HT1080 (cell line): ENCODE measurements at regions not wholly inside any gene's neighbourhood (a gene's known extent, or its start where the extent isn't known, plus 50 kb on each side); places are given as distances from the start of the nearest gene placed in this dataset.

Source experiments
- DNase-seq: peaks from one replicate; pipeline ENCODE4 v3.0.0-alpha.2; 2015; ENCODE audit warnings: low read depth

DNA sequence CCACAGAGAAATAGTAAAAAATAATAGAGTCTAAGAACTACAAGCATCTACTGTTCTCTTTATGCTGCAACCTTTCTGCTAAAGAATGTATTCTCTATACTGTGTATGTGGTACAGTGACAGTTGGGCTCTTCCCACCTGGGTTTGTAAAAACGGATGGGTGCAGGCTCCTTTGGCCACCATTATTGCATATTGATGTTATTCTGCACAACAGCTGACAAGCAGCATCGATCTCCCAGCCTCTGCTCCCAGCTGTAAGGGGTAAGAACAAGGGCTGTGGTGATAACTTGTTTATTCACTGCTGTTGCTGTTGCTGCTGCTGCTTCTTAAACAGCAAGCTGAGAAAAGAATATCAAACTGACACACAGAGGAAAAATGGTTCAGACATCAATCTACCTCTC, 56.1 kb downstream of the KCNRG start:
- no peak for DNase-seq

DNA sequence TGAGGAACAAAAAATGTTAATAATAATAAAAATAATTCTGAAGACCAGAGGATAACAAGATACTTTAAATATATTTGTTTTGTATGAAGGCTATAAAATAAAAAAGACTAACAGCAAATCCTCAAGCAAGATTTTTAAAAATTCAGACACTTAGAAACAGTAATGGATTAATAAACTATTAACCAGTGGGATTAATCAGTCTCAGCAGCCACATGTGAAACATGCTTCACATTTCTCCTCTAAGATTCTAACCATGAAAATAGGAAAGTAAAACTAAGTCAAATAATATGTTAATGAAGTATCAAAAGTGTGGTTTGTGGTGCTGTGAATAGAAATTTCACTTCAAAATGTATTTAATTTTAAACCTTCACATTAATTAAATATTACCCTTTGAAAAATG, 57.4 kb downstream of the KCNRG start:
- DNase-seq: no peak

DNA sequence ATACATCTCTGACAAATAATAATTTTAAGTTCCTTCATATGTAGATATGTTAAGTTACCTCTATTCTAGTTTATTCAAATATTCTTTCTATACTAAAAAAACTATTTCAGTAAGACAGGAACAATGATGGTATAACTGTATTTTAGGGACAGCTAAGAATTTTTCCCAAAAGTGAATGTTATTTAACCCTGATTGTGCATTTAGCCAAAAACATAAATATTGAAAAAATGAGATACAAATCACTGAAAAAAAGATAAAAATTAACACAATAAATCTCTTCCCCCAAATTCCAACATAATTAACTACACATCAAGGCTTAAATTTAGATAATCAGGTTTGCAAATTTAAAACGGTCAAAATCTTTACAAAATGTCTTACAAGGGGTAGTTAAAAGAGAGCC, 58.1 kb downstream of the KCNRG start:
- DNase-seq: no peak

DNA sequence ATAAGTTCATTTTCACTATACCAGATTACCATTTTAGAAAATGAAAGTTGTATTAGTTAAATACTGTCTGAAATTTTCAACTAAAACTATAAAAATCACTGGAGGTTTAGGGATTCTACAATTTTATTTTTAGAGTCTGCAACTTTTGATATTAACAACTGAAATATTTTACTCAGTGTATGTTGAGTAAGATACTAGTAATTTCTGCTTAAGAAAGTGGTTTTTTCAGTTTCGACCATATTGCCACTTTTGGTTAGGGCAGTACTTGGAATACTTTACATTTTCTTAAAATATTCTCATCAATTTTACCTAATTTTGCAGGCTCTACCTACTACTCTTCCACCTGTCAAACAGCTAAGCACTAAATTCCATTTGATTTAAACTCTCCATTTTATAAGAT, 59.6 kb downstream of the KCNRG start:
- DNase-seq: no peak

DNA sequence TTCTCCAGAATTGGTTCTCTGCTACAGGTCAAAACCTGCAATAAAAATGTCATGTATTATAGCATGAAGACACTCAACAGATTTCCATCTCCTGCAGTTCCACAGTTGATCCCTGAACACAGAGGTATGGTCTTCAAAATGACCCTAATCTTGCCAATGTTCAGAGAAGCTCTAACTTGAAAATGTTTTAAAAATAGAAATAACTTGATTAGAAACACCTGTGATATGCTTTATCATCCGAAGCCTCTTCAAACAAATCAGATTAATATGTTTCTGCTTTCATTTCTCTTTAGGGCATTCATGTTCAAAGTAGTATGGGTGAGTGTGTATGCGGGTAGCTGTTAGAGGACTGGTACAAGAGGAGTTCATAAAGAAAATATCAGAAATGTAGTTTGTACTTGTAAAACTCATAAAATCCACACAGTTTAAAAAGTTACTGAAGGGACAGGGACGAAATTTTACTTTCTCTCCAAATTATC, 60.4 kb downstream of the KCNRG start:
- no peak for DNase-seq

DNA sequence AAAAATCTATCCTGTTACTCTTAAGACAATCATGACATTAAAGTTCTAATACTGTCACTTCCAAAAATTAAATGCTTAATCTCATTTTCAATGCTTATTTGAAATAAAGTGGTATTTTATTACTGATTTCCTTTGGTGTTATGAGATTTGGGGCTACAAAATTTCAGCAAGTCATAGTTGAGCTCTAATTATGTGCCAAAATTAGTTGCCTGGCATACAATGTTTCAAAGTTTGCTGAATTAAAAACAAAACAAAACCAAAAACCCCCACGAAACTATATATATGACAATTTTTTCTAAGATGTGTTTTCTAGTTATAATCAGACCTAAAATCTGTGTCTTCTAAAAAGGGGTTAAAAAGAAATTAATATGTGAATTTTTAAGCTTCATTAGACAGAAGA, 62.2 kb downstream of the KCNRG start:
- no peak for DNase-seq

DNA sequence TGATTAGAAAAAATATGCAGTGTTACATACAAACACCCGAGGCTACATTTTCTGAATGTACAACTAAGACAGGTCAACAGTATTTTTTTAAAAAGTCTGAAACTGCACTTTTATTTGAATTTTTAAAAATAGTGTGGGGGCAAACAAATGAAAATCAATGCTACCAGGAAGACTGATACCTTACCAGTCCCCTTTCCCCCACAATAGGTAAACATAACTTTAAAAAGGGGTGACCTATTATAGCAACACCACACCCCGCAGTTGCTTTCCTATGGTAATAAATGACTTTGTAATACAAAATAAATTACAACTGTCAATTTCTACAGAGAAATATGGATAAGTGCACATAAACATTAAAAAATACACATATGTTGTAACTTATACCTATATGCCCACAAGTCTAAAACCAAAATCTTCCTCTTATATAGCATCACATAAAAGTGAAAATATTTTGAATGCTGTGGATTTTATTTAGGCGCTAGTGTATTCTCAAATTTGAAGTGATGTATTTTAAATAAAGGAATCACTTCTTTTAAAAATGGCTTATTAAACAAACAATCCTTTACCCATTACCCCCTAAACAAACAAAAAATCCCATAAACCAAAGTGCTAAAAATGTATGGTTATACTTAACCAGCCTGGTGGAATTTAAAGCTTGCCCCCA, 63.1 kb downstream of the KCNRG start:
- DNase-seq: no peak

DNA sequence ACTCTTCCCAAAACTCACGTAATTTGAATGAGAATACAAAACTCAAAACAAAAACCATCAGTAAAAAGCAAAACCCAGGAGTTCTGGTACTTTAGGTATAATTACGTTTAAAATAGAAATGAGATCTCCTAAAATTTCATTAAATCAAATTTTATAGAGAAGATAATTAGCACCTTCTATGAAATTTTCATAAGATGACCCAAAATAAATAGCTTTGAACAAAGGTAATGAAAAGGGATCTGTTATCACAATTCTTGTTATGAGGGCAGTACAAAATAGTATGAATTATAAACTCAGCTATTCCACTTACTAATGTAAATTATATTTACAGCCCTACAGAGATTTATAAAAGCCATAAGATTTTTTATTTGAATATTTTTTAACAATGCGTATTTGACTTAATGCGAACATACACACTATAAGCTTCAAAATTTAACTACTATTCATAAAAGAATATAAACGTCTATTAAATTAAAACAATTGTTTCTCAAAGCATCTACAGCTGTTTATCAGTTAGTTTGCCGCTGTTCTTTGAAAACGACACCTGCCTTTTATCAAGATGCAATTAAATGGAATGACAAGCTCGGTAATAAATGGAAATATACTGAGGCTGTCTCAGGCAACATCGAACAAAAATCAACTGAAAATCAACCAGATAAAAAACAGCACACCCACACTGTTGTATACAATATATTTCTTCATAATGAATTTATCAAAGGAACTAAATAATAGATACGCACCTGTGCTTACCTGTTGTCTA, 63.8 kb downstream of the KCNRG start:
- DNase-seq: no peak

DNA sequence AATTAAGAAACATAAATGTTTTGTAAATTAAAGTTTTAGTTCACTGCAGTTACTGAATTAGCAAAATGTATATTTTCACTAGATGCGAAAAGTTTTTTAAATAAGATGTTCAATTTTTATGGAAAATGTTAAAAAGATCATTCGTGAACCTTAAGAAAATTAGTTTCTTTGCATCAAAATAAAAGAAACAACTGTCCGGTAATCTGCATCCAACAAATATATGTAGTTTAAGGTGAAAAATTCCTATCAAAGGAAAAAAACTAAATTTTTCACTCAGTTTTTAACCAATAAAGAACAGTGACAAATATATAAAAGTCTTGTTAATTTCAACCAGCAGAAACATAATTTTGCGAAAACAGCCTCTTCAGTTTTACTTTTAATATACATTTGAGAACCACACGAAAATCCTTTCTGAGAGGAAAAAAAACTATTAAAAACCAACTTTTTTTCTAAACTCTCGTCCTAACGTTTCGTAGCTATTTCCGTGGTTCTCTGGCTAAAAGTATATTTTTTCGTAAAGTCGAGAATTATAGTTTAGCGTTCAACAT, 64.5 kb downstream of the KCNRG start:
- DNase-seq: no peak

DNA sequence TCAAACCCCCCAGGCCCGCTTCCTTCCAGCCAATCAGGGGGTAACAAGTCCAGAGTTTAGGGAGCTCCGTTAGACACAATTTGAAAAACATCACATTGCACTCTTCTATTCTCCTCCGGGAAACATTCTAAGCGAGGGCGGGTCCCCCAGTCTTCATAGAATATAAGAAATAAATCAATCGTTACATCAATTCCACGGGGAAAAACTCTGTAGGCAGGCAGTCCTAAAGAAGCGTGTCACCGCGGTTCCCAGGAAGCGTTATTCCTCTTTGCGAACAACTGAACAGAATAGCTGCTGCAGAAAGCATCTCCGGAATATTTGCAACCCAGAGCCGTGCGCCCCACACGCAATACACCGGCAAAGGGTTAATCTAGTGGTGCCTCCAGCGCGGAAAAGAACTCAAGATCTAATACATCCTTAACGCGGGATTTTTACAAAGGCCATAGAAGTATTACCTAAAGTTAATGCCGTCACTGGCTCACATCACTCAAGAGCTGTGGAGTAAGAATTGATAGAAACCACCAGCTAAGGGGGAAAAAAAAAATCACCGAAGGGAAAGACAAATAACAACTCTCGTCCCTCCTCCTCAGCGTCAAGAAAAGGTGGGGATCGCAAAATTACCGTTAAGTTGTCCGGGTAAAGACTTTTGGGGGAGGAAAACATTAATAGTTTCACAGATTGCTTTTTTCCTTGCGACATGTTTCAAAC, 65.1 kb downstream of the KCNRG start:
- DNase-seq: peak; percentile 38

DNA sequence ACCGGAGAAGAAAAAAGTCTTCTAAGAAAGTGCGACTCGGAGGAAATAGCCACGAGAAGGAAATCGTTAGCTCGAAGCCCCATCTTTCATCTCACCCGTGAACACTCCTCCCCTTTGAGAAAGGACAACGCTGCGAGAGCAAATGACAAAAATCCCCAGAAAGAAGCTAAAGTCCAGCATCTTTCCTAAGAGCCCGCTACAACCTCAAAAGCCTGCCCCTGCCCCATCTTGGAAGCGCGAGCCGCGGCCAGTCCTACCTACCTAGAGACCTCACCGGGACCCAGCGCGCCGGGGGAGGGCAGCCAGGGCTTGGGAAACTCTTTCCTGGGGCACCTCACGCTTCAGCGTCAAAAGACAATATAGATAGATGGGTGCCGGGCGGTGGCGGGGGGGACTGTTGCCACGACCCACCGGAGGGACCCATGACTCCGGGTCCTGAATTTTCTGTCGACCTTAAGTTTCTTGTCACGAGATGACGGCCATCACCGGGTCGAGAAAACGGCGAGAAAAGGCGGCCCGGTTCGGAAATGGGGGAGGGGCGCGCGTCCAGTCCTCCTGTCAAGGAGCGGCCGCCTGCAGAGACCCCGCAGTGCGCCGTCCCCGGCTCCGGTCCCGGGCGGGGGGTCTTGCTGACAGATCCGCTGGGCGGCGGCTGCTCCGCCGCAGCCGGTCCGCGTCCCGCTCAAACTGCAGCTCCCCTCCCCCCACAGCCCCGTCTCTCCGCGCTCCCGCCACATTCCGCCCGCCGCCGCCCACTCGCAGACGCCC, 65.9 kb downstream of the KCNRG start:
- peak; percentile 44 for DNase-seq

DNA sequence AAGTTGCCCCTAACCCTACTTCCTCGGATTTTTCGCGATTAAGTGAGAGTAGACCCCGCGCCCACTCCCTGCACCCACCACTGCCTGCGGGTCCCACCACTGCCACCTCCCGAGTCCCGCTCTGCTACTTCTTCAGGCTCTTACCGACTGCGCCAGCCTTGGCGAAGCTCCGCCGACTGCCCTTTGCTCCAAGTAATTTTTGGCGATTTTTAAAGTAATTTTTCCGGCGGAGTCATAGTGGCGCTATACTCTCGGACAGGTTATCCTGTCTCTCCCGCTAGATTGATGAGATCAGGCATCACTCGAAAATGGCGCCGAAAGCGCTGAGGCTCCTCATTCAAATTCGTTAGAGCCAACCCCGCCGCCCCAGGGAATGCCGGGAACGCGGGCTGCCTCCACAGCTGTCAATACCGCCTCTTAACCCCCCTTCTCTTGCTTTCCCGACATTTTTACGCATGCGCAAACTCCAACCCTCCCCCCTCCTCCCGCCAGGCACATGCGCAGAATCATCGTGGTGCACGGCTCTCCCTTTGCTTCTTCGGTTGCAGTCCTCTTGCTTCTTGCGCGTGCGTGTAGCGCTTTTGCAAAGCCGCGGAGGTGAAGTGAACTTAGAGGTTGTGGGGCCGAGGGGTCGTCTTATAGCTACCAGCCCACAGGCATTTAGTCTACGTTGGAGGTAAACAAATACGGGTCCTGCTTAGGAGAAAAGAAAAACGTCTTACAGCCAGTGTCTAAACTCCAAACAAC, 66.6 kb downstream of the KCNRG start:
- DNase-seq: peak; percentile 99

DNA sequence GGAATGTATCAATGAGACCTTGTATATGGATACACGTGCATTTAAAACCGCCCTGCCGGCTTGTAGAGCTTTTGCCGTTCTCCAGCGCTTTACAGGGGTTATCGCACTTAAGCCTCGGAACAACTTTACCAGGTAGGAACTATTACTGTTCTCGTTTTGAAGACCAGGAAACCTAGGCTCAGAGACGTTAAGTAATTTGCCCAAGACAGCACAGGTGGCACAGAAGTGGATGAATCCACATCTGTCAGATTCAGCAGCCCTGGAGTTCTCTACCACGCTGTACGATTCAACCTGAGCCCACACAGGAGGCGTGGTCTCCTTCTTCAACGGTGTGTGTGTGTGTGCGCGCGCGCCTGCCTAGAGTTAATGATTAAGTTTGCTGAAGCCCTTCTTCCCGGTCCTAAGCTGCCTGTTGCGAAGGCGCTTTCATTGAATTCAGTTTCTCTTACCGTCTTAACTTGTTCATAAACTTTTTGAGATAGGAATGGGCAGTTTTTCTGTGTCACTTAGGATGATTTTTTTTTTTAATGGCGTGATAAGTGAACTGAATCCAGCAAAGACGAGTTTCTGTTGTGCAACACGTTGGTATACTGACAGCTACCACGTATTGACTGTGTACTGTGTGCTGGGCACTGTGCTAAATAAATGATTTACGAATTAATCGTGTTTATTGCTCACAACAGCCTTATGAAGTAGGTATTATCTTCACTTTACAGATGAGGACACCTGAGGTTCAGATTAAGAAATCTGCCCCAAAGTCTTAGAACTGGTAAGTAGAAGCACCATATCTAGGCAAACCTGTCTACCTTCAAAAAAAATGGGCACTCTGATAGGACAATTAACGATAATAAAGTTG, 67.4 kb downstream of the KCNRG start:
- peak; percentile 75 for DNase-seq

DNA sequence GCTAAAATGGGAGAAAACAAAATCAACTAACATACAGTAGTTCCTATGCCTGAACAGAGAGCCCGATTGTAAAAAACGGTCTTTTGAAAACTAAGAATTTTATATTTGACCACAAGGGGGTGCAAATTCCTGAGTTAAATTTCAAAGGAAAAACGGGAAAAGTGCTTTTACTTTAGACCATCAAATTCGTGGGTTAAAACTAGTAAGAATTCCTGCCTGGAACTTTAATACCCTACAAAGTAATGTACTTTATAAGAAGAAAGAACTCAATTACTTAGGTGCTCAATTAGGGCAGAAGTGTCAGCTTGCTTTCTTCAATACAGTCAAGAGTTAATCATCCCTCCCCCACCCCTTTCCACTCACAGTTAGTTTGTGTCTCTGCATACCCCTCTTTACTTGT, 69.8 kb downstream of the KCNRG start:
- peak; percentile 38 for DNase-seq

DNA sequence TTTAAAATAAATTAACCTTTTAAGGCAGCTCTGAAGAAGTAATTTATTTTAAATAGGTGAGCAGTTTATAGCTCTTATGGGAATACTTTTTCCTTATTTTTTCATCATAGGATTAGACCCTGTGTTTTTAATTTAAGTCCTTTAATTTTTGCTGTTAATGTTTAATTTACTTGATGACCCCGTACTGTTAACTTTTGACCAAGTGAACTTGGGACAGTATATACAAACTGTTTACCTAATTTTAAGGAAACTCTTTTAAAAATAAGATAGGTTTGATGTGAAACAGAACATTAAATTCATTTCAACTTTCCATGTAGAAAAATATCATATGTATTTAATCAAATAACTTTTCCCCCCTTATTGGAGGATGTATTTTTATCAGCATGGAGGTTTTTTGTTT, 74.4 kb downstream of the KCNRG start:
- no peak for DNase-seq

DNA sequence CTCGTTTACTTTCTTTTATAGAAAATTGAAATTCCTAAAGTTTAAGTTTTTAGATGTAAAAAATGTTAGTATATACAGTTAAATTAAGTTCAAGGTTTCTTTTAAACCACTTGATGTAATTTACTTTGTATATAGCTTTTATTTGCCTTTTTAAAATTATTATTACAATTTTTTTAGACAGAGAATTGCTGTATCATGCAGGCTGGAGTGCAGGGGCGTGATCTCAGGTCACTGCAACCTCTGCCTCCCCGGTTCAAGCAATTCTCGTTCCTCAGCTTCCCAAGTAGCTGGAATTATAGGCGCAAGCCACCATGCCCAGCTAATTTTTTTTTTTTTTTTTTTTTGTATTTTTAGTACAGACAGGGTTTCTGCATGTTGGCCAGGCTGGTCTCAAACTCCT, 75.0 kb downstream of the KCNRG start:
- DNase-seq: no peak

DNA sequence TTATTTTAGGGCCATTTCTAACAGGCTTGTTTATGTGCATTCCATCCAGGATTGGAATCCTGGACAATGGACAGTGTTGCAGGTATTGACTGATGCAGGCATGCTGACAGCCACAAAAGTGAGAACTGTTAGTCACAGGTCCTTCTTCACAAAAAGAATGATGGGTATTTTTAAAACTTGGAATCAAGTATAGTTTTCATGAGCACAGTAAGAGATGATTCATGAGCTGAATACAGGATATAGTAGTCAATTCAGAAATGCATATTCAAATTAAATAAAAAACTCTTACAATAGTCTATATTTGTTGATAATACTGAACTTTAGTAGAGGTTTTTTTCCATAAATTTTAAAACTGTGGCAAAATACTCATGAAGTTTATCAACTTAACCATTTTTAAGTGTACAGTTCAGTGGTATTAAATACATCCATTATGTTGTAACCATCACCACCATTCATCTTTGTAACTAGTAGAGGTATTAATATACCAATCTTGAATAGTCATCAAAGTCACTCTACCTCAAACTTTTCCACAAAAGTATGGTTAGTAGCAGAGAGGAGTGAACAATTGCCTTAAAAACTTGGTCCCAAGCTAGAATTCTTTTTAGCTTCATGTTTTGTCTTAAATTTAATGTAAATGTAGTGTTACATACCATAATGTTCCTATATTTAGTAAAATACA, 79.5 kb downstream of the KCNRG start:
- no peak for DNase-seq

DNA sequence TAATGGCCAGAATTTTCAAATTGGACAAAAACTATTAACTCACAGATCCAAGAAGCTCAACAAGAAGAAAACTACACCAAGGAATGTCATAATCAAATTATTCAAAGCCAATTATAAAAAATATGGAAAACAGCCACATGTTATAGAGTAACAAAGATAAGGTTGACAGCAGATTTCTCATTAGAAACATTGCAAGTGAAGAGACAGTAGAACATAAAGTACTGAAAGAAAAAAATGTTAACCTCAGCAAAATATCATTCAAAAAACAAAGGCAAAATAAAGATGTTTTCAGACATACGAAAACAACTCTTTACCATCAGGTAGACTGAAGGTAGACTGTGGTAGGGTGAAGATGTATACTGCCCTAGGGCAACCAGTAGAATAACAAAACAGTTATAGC, 83.4 kb downstream of the KCNRG start:
- DNase-seq: no peak

DNA sequence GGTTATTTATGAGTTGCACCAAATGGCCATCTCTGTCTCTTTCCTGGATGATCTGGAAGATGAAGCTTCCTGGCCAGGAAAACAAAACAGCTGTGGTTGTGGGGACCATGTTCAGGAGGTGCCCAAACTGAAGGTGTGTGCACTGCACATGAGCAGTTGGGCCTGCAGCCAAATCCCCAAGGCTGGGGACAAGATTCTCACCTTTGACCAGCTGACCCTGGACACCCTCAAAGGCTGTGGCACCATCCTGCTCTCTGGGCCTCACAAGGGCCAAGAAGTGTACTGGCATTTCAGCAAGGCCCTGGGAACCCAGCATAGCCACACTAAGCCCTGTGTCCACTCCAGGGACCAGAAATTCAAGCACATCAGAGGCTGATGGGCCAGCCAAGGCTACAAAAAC, 84.2 kb downstream of the KCNRG start:
- no peak for DNase-seq
